ENCODE measurements at regions not wholly inside any gene's neighbourhood (a gene's known extent, or its start where the extent isn't known, plus 50 kb on each side); places are given as distances from the start of the nearest gene placed in this dataset.
A peak's percentile ranks its signal among the peaks of the same experiment; 100 is the strongest.
"Not testable (repeated sequence)": the region's sequence is repeated elsewhere in the genome, so short reads cannot be mapped to it uniquely, and the experiment has no call there.

DNA sequence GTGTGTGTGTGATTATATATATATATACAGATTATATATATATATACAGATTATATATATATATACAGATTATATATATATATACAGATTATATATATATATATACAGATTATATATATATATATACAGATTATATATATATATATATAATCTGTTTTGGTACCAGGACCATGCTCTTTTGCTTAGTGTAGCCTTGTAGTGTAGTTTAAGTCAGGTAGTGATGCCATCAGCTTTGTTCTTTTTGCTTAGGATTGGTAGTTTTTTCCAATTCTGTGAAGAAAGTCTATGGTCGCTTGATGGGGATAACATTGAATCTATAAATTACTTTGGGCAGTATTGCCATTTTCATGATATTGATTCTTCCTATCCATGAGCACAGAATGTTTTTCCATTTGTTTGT is 318.5 kb upstream of the SETBP1 start:
- not testable (repeated sequence) for DNase-seq (ENCODE audit: extremely low read depth in 1 of 11, low read depth in 9 of 11, low spot score in 4 of 11)

DNA sequence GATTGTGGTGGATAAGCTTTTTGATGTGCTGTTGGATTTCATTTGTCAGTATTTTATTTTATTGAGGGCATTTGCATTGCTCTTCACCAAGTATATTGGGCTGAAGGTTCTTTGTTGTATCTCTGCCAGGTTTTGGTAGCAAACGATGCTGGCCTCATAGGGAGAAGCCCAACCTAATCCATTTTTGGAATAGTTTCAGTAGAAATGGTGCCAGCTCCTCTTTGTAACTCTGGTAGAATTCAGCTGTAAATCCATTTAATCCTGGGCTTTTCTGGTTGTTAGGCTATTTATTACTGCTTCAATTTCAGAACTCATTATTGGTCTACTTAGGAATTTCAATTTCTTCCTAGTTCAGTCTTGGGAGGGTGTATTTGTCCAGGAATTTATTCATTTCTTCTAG is 309.8 kb upstream of the SETBP1 start:
- DNase-seq (ENCODE audit: extremely low read depth in 1 of 11, low read depth in 9 of 11, low spot score in 4 of 11): no peak

DNA sequence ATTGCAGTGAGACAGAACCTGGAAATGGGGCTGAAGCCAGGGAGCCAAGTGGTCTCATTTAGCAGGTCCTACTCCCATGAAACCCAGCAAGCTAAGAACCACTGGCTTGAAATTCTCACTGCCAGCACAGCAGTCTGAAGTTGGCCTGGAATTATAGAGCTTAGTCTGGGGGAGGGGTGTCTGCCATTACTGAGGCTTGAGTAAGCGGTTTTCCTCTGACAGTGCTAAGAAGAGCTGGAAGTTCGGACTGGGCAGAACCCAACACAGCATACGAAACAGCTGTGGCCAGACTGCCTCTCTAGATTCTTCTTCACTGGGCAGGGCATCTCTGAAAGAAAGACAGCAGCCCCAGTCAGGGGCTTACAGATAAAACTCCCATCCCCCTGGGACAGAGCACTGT is 305.7 kb upstream of the SETBP1 start:
- no peak for DNase-seq (ENCODE audit: extremely low read depth in 1 of 11, low read depth in 9 of 11, low spot score in 4 of 11)

DNA sequence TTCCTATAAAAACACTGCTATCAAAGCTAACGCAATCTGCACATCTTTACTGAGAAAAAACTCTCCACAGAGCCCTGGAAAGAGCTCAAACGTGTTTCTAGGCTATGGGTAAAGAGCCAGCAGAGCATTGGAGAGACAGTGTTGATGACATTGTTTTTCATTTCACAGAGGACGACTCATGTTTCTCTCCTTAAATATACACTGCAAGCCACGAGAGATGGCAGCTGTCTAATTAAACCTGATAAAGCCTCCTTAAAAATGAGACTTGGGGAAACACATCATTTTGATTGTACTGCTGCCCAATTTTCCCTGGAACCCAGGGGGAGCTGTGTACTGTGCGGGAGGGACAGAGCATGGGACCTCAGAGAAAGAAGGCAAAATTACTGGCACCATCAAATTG is 294.3 kb upstream of the SETBP1 start:
- DNase-seq (ENCODE audit: extremely low read depth in 1 of 11, low read depth in 9 of 11, low spot score in 4 of 11): no peak

DNA sequence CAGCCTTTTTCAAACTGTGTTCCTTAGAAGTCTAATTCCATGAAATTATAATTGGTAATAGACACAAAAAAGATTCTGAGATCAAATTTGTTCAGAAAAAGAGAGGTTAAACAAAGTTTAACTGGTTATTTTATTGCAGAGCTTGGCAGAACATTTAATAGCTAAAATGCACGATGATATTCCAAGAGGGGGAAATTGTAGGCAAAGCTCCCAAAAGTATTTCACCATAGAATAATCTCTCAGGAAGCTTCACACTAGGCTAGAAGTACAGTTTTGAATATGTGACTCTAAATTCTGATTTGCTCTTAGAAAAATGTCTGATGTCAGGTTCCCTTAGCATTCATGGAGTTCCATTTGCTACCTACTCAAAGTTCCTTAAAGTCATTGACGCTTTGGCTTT is 292.4 kb upstream of the SETBP1 start:
- DNase-seq (ENCODE audit: extremely low read depth in 1 of 11, low read depth in 9 of 11, low spot score in 4 of 11): no peak

DNA sequence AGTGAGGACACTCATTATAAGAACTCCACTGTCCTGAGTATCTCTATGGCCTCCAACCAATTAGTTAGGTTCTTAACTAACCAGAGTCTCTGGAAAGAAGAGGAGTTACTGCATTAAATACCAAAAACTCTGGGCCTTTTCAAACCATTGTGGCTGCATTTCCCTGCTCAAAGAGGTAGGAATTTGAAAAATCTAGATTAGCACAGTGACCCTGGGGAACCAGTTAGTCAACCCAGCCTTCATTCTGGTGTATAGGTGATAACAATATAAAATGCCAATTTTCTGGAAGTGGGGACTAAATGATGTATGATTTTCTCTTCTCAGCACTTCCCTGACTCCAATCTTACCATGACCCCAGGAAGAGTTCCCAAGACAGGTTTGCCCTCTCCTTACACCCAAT is 287.8 kb upstream of the SETBP1 start:
- peak in 1 of 11 donors; percentile 22 for DNase-seq (ENCODE audit: extremely low read depth in 1 of 11, low read depth in 9 of 11, low spot score in 4 of 11)

DNA sequence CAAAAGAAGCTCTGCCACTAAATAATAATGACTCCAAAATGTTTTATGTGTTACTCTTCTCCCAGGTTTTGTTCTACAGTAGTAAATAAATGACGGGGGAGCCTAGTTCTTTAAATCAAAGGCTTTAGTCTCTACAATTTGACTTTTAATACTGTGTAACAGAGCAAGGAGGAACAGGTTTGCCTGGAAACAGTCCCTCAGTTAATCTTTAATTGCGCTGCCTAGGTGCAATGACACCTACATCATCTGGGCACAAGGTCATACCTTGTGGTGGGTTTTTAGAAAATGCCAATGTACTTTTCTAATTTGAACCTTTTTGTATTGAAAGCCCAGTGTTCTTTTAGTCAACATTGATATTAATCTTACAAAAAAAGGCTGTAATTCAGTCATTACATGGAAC is 287.3 kb upstream of the SETBP1 start:
- peak in 9 of 11 donors; percentile 7 to 60 (median 22) for DNase-seq (ENCODE audit: extremely low read depth in 1 of 11, low read depth in 9 of 11, low spot score in 4 of 11)

DNA sequence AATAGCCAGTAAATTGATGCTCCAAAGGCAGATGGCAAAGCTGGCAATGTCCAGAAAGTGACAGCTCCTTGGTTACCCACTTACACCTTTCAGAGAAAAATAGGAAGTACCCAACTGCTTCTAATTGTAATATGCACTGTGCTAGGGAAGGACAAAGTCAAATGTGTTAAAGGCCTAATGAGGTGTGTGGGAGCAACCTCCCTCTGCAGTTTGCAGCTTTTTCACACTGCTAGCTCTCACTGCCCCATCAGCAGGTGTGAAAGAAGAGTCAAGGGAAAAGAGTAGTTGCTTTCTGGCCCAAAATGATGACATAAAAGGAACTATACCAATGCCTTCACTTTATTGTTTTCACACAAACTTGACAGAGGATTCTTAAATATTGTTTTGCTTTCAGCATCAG is 284.1 kb upstream of the SETBP1 start:
- DNase-seq (ENCODE audit: extremely low read depth in 1 of 11, low read depth in 9 of 11, low spot score in 4 of 11): no peak

DNA sequence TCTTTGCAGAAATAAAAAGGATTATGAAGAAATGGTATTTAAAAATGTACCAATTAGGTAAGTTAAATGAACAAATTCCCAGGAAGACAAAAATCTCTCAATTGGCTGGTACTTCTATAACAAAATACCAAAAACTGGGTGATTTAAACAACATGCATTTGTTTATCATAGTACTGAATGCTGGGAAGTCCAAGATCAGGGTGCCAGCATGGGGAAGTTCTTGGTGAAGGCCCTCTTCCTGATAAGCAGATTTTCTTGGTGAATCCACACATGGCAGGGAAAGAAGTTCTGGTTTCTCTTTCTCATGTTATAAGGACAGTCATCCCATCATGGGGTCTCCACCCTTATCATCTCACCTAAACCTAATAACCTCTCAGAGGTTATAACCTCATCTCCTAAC is 271.6 kb upstream of the SETBP1 start:
- DNase-seq (ENCODE audit: extremely low read depth in 1 of 11, low read depth in 9 of 11, low spot score in 4 of 11): no peak

DNA sequence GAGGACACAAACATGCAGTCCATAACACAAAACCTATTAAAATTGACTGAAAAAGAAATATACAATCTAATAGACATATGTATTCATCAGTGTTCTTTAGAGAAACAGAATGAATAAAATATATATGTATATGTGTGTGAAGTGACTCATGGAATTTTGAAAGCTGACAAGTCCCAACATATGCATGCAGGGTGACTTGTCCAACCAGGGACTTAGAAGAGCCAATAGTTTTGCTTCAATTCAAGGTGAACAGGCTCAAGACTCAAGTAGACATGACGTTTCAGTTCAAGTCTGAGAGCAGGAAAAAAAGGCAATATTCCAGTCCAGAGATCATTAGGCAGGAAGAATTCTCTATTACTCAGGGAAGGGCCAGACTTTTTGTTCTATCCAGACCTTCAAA is 271.2 kb upstream of the SETBP1 start:
- no peak for DNase-seq (ENCODE audit: extremely low read depth in 1 of 11, low read depth in 9 of 11, low spot score in 4 of 11)

DNA sequence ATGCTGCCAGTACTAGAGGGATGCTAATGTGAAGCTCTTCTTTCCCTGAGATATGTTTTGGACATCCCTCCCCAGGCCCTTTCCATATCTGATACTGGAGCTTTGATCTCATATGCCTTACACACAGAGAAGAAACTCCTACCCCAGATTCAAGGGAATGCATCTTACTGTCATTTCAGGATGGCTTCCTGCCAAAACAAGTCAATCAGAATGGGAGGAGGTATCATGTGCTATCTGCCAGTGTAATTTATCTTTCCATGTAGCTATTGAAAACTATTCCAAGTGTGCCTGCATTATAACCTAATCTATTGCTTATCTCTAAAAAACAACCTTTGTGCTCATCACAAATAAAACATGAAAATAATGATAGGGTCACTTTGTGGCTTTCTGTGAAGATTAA is 269.9 kb upstream of the SETBP1 start:
- no peak for DNase-seq (ENCODE audit: extremely low read depth in 1 of 11, low read depth in 9 of 11, low spot score in 4 of 11)

DNA sequence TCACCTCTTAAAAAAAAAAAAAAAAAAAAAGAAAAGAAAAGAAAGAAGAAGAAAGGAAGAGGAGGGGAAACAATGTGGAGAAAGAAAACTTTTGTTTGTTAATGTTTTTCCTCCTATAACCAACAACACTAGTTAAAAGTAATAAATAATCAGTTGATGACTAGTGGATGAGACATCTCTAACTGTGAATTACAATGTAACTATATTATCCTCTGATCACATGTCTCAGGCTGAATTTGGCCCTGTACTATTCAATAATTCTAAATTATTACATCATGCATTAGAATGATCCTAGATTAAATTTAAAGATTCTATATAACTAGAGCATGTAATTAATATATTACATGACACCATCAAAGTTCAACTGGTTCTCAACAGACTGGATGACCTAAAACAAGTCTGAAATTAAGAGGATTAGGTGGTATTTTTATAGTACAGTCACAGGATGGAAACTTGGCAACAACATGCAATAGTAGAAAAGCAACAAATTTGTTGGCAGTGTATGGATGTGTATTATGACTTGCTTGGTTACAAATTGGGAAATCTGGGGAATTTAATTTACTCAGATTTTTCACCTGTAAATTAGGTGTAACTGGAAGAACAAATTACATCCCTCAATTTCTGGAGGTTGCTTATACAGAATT is 269.3 kb upstream of the SETBP1 start:
- no peak for DNase-seq (ENCODE audit: extremely low read depth in 1 of 11, low read depth in 9 of 11, low spot score in 4 of 11)

DNA sequence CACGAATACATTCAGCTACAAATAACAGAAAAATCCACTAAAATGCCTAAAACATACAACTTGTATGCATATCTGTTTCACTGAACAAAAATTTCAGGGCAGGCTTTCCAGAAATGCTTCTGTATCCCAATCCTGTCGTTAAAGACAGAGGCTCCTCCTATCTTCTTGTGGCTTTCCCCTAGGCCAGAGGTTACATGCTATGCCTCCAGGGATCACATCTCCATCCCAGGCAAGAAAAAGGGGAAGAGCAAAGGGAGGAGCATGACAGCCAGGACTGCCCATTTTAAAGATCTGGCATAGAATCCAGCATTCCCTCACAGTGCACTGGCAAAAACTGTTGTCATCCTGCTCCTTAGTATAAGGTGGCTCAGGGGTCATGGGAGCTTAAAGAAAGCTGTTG is 268.7 kb upstream of the SETBP1 start:
- no peak for DNase-seq (ENCODE audit: extremely low read depth in 1 of 11, low read depth in 9 of 11, low spot score in 4 of 11)

DNA sequence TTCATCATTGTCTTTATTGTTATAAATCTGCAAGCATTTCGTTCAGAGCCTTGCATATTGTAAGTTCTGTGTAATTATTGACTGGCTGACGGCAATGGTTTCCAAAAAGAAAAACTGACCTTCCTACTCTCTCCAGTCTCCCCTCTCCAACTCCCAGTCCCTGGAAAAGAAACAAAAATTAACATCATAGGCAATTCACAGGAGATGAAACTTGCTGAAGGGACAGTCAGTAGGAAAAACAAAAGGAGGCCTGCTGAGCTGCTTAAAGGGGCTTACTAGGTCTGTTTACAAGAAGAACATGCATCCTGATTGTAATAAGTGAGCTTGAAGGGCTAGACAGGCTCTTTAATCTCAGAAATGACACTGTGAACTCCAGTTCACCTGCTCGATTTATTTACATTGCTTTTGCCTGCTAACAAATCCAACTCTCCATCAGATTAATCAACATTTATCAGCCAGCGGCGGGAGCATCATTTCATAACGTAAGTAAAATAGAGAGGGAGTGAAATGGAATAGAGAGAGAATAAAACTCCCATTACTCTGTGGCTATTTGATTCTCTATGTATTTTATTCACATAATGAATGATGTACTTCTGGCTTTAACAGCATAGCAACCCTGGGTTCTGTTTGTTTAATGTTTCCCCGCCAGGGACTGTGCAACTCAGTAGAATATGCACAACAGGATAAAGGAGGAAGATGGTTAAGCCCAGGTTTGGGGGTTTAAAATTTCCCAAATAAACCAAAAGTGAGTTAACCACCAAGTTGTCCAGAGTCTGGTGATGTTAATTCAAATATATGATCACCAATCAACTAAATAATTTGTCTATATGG is 256.7 kb upstream of the SETBP1 start:
- DNase-seq (ENCODE audit: extremely low read depth in 1 of 11, low read depth in 9 of 11, low spot score in 4 of 11): no peak

DNA sequence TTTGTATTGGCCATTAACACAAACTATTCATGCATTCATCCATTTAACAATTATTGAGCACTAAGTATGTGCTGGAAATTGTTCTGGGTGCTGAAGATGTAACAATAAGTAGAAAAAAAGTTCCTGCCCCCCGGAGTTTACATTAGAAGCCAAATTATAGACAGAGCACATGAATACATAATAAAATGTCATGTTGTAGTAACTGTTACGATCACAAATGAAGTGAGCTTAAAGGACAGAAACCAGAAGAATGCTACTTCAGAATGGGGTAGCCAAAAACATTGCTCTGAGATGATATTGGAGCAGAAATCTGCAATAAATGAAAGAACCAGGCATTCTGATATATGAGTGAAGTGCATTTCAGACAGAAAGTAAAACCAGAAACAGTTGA is 256.0 kb upstream of the SETBP1 start:
- no peak for DNase-seq (ENCODE audit: extremely low read depth in 1 of 11, low read depth in 9 of 11, low spot score in 4 of 11)

DNA sequence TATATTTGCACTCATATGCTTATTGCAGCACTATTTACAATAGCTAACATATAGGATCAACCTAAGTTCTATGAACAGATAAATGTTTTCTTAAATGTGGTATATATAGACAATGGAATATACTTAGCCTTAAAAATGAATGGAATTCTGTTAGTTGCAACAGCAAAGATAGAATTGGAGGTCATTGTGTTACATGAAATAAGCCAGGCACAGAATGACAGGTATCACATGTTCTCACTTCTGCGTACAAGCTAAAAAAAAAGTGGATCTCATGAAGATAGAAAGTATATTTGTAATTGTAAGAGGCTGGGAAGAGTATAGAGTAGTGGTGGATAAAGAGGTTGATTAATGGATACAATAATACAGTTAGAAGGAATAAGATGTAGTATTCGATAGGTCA is 255.5 kb upstream of the SETBP1 start:
- DNase-seq (ENCODE audit: extremely low read depth in 1 of 11, low read depth in 9 of 11, low spot score in 4 of 11): no peak

DNA sequence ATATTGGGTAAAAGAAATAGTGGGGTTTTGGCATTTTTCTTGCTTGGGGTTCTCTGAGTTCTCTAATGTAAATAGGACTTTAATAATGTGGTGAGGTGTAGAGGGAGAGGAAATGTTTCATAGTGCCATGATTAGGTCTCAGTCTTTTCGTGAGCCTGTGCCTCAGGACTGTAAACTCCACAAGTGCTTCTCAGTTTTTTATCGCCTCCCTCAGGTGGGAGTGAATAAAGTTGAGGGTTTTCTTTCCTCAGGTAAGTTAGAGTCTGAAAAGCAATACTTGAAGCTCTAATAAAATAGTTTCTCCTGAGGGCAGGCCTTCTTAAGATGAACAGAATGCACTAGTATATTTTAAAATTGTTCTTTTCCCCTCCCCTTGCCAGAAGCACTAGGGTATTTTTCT is 243.1 kb upstream of the SETBP1 start:
- DNase-seq (ENCODE audit: extremely low read depth in 1 of 11, low read depth in 9 of 11, low spot score in 4 of 11): no peak

DNA sequence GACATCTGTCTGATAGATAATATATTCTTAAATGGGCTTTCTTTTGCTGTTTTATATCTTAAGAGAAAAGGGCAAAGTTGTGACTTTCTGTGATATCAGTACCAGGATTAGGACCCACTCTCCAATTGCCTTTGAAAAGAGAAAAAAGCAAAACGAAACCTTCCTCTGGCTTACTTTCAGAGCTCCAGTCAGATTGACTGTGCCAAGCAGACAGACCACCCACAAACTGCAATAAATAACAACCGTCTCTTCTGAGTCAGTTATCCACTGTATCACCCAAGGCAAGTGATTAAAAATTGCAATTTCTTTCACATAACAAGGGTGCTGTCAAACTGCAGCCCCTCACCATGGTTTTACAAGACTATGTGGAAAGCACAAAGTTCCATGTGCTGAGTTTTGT is 230.5 kb upstream of the SETBP1 start:
- DNase-seq (ENCODE audit: extremely low read depth in 1 of 11, low read depth in 9 of 11, low spot score in 4 of 11): no peak

DNA sequence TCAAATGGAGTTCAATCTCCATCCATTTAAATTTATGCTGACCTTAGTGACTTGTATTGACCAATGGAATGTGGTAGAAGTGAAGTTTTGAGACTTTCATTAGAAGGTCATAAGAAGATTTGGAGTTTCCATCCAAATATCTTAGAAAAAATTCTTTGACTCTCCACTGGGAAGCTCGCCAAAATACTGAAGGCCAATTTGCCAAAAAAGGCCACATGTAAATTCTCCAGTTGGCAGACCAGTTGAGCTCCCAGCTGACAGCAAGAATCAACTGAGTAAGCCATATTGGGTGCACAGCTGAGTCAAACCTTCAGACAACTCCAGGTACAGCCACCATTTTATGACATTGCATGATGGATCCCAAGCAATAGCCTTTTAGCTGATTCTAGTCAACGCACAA is 228.3 kb upstream of the SETBP1 start:
- DNase-seq (ENCODE audit: extremely low read depth in 1 of 11, low read depth in 9 of 11, low spot score in 4 of 11): no peak

DNA sequence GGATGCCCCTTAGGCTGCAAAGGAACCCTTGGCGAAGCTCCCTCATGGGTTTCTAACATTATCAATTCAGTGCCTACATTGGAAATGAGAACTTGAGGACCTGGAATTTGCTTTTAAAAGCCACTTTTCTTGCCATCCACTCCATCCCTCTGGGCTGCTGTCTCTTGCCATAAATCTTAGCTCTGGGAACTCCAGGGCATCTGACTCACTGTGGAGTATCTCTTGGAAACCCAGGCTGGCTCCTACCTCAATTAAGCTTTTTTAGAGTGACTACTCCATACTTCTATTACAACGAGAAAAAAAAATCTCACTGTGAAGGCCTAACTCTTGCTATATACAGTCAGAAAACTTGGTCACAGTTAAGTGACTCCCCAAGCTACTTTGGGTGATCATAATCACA is 227.2 kb upstream of the SETBP1 start:
- no peak for DNase-seq (ENCODE audit: extremely low read depth in 1 of 11, low read depth in 9 of 11, low spot score in 4 of 11)

DNA sequence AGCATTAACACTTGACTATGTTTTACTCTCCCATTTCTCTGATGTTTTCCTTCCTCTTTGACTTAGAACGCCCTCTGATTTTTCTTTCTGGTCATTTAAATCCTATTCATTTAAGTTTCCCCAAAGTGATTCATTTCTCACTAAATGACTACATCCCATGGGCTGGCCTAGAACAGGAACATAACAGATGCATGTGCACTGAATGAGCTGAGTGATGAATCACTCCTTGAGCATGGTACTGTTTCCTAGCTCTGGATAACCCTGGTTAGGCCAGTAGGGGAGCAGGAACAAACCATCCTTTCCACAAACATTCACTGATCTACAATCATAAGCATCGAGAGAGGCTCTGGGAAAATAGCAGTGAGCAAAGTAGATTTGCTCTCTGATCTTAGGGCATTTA is 221.9 kb upstream of the SETBP1 start:
- DNase-seq (ENCODE audit: extremely low read depth in 1 of 11, low read depth in 9 of 11, low spot score in 4 of 11): no peak
